Putamen (tissue), 1 donor: ENCODE measurements at regions not wholly inside any gene's neighbourhood (a gene's known extent, or its start where the extent isn't known, plus 50 kb on each side); places are given as distances from the start of the nearest gene placed in this dataset.
"Not testable (repeated sequence)": the region's sequence is repeated elsewhere in the genome, so short reads cannot be mapped to it uniquely, and the experiment has no call there.

Source experiments
- DNase-seq: peaks from one replicate; pipeline ENCODE4 v3.0.0-alpha.2; 2016; ENCODE audit warnings: low spot score

GRCh38 chr13:50452028-50452427 is 391.5 kb downstream of the DLEU7 start:
- DNase-seq: no peak

- DNase-seq: no peak
Measured at GRCh38 chr13:50452756-50453155, 390.7 kb downstream of the DLEU7 start.

GRCh38 chr13:50453188-50453587 is 390.3 kb downstream of the DLEU7 start:
- no peak for DNase-seq

GRCh38 chr13:50456111-50456510 is 387.4 kb downstream of the DLEU7 start:
- DNase-seq: no peak

- DNase-seq: no peak
Measured at GRCh38 chr13:50457415-50458393, 385.8 kb downstream of the DLEU7 start.

- no peak for DNase-seq
Measured at GRCh38 chr13:50459046-50459445, 384.4 kb downstream of the DLEU7 start.

GRCh38 chr13:50459658-50460057 is 383.8 kb downstream of the DLEU7 start:
- no peak for DNase-seq

- DNase-seq: no peak
Measured at GRCh38 chr13:50460358-50460757, 383.1 kb downstream of the DLEU7 start.

- no peak for DNase-seq
Measured at GRCh38 chr13:50461189-50461588, 382.3 kb downstream of the DLEU7 start.

GRCh38 chr13:50463719-50464118 is 379.8 kb downstream of the DLEU7 start:
- no peak for DNase-seq

- DNase-seq: no peak
Measured at GRCh38 chr13:50464349-50465251, 378.9 kb downstream of the DLEU7 start.

GRCh38 chr13:50466456-50466855 is 377.0 kb downstream of the DLEU7 start:
- DNase-seq: no peak

GRCh38 chr13:50467156-50468110 is 376.1 kb downstream of the DLEU7 start:
- DNase-seq: no peak

- DNase-seq: peak; percentile 17
Measured at GRCh38 chr13:50468849-50469669, 374.4 kb downstream of the DLEU7 start.

GRCh38 chr13:50473050-50473449 is 370.4 kb downstream of the DLEU7 start:
- DNase-seq: not testable (repeated sequence)

GRCh38 chr13:50474088-50474662 is 369.3 kb downstream of the DLEU7 start:
- no peak for DNase-seq

GRCh38 chr13:50476577-50477285 is 366.8 kb downstream of the DLEU7 start:
- DNase-seq: no peak

GRCh38 chr13:50481936-50482335 is 361.6 kb downstream of the DLEU7 start:
- no peak for DNase-seq

GRCh38 chr13:50483416-50483815 is 360.1 kb downstream of the DLEU7 start:
- DNase-seq: no peak
